GM12873 (cell line): ENCODE measurements at regions not wholly inside any gene's neighbourhood (a gene's known extent, or its start where the extent isn't known, plus 50 kb on each side); places are given as distances from the start of the nearest gene placed in this dataset.

Experiments
- CTCF ChIP-seq: IDR thresholded peaks from 2 replicates; pipeline ENCODE4 v1.5.1; 2012; ENCODE audit warnings: low read depth, mild to moderate bottlenecking, moderate library complexity, low read length, control low read depth; ENCODE audit not compliant: insufficient read depth; ENCODE audit errors: missing control alignments

GRCh38 chr2:140027966-140028365 is 1247.8 kb upstream of the NXPH2 start:
- no peak for TF ChIP-seq CTCF

GRCh38 chr2:140027320-140027719 is 1247.1 kb upstream of the NXPH2 start:
- TF ChIP-seq CTCF = no peak

GRCh38 chr2:140023291-140023690 is 1243.1 kb upstream of the NXPH2 start:
- no peak for TF ChIP-seq CTCF

- no peak for TF ChIP-seq CTCF
These were observed 1238.4 kb upstream of the NXPH2 start for GRCh38 chr2:140018541-140018940.

GRCh38 chr2:140014204-140014546 is 1234.0 kb upstream of the NXPH2 start:
- TF ChIP-seq CTCF = no peak

- no peak for TF ChIP-seq CTCF
These were observed 1233.5 kb upstream of the NXPH2 start for GRCh38 chr2:140013545-140014203.

GRCh38 chr2:140011287-140011686 is 1231.1 kb upstream of the NXPH2 start:
- TF ChIP-seq CTCF = no peak
